MM.1S (cell line): ENCODE measurements at regions not wholly inside any gene's neighbourhood (a gene's known extent, or its start where the extent isn't known, plus 50 kb on each side); places are given as distances from the start of the nearest gene placed in this dataset.
A peak's percentile ranks its signal among the peaks of the same experiment; 100 is the strongest.

Experiments used
- DNase-seq: peaks from one replicate; pipeline ENCODE4 v3.0.0-alpha.2; 2015
- H2AFZ ChIP-seq: fragments of 300-600 bp; sonication (generic); 2 replicates; pipeline ENCODE4 v1.6.0; 2016; ENCODE audit warnings: antibody characterized with exemption, low read length
- H3F3A ChIP-seq: fragments of 300-600 bp; sonication (generic); 2 replicates; pipeline ENCODE4 v1.6.1; 2016; ENCODE audit warnings: mild to moderate bottlenecking, antibody characterized with exemption, low read length, moderate library complexity, mixed read lengths; ENCODE audit not compliant: insufficient read depth
- H3K27ac ChIP-seq: fragments of 300-600 bp; sonication (generic); 2 replicates; pipeline ENCODE4 v1.5.1; 2016; ENCODE audit warnings: mild to moderate bottlenecking, low read length
- H3K27me3 ChIP-seq: fragments of 300-600 bp; sonication (generic); replicated peaks from 2 replicates; pipeline ENCODE4 v1.6.0; 2016; ENCODE audit warnings: low read length; ENCODE audit not compliant: insufficient read depth
- H3K36me3 ChIP-seq: fragments of 300-600 bp; sonication (generic); replicated peaks from 2 replicates; pipeline ENCODE4 v1.6.1; 2016; ENCODE audit warnings: mild to moderate bottlenecking, low read length, mixed read lengths; ENCODE audit not compliant: insufficient read depth
- H3K4me1 ChIP-seq: fragments of 300-600 bp; sonication (generic); 2 replicates; pipeline ENCODE4 v1.6.1; 2016; ENCODE audit warnings: low read length, mixed read lengths
- H3K4me2 ChIP-seq: fragments of 300-600 bp; sonication (generic); 2 replicates; pipeline ENCODE4 v1.6.0; 2016; ENCODE audit warnings: low read depth, low read length
- H3K4me3 ChIP-seq: fragments of 300-600 bp; sonication (generic); 2 replicates; pipeline ENCODE4 v1.5.1; 2016; ENCODE audit warnings: low read length, mixed read lengths
- H3K79me2 ChIP-seq: fragments of 300-600 bp; sonication (generic); 2 replicates; pipeline ENCODE4 v1.6.1; 2016; ENCODE audit warnings: mixed run types, low read length, mixed read lengths
- H3K9ac ChIP-seq: fragments of 300-600 bp; sonication (generic); 2 replicates; pipeline ENCODE4 v1.6.1; 2016; ENCODE audit warnings: low read length, mixed read lengths
- H3K9me2 ChIP-seq: fragments of 300-600 bp; sonication (generic); replicated peaks from 2 replicates; pipeline ENCODE4 v1.6.1; 2016; ENCODE audit warnings: mild to moderate bottlenecking, low read length, mixed read lengths; ENCODE audit not compliant: insufficient read depth
- H3K9me3 ChIP-seq: fragments of 300-600 bp; sonication (generic); replicated peaks from 2 replicates; pipeline ENCODE4 v1.6.1; 2016; ENCODE audit warnings: mild to moderate bottlenecking, low read length, mixed read lengths; ENCODE audit not compliant: insufficient read depth
- H4K20me1 ChIP-seq: fragments of 300-600 bp; sonication (generic); 2 replicates; pipeline ENCODE4 v1.6.1; 2016; ENCODE audit warnings: mild to moderate bottlenecking, low read length, moderate library complexity, mixed read lengths; ENCODE audit not compliant: insufficient read depth
- EZH2 ChIP-seq: fragments of 300-600 bp; sonication (generic); optimal IDR thresholded peaks from 2 replicates; pipeline ENCODE3; 2017; ENCODE audit warnings: low read depth, mild to moderate bottlenecking, antibody characterized with exemption, low read length, mixed read lengths
- EZH2phosphoT487 ChIP-seq: fragments of 300-600 bp; sonication (generic); IDR thresholded peaks from 2 replicates; pipeline ENCODE4 v1.6.1; 2018; ENCODE audit warnings: antibody characterized with exemption, low read length
- TF ChIP-seq, protein P1 (sequence below): fragments of 300-600 bp; sonication (generic); IDR thresholded peaks from 2 replicates; pipeline ENCODE4 v1.5.1; 2016; ENCODE audit warnings: antibody characterized with exemption, low read length, mixed read lengths

GRCh38 chr12:41936333-41936732 lies 208.3 kb downstream of the GXYLT1 start:
- H3K27ac ChIP-seq, result no peak overlapping the region
- no peaks in the 10 kb centered on the region for H3K9me2 ChIP-seq
- no peak for TF ChIP-seq EZH2
- TF ChIP-seq, protein P1, sequence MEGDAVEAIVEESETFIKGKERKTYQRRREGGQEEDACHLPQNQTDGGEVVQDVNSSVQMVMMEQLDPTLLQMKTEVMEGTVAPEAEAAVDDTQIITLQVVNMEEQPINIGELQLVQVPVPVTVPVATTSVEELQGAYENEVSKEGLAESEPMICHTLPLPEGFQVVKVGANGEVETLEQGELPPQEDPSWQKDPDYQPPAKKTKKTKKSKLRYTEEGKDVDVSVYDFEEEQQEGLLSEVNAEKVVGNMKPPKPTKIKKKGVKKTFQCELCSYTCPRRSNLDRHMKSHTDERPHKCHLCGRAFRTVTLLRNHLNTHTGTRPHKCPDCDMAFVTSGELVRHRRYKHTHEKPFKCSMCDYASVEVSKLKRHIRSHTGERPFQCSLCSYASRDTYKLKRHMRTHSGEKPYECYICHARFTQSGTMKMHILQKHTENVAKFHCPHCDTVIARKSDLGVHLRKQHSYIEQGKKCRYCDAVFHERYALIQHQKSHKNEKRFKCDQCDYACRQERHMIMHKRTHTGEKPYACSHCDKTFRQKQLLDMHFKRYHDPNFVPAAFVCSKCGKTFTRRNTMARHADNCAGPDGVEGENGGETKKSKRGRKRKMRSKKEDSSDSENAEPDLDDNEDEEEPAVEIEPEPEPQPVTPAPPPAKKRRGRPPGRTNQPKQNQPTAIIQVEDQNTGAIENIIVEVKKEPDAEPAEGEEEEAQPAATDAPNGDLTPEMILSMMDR, result no peak
- no peak for TF ChIP-seq EZH2phosphoT487
- H3K9me3 ChIP-seq, result no peaks in the 10 kb centered on the region; the same call in 1 of the 2 replicates
- H3K79me2 ChIP-seq, result no peaks in the 10 kb centered on the region
- no peak overlapping the region for H2AFZ ChIP-seq
- no peak overlapping the region for H3K9ac ChIP-seq
- no peaks in the 10 kb centered on the region for H4K20me1 ChIP-seq
- no peaks in the 10 kb centered on the region for H3F3A ChIP-seq
- H3K4me2 ChIP-seq, result no peak overlapping the region
- H3K36me3 ChIP-seq, result no peaks in the 10 kb centered on the region
- DNase-seq, result no peak
- no peaks in the 10 kb centered on the region for H3K27me3 ChIP-seq
- no peaks in the 10 kb centered on the region for H3K4me1 ChIP-seq
- no peak overlapping the region for H3K4me3 ChIP-seq

- Histone ChIP-seq H3K27ac (no peak overlapping the region), H3K4me3 (no peak overlapping the region), H2AFZ (no peak overlapping the region), H3K9ac (no peak overlapping the region), H3K79me2 (no peaks in the 10 kb centered on the region), H3K36me3 (no peaks in the 10 kb centered on the region), H4K20me1 (no peaks in the 10 kb centered on the region), H3F3A (no peaks in the 10 kb centered on the region), H3K27me3 (no peaks in the 10 kb centered on the region), H3K4me2 (no peak overlapping the region), H3K9me2 (no peaks in the 10 kb centered on the region), H3K9me3 (no peaks in the 10 kb centered on the region; the same call in 1 of the 2 replicates), H3K4me1 (no peaks in the 10 kb centered on the region)
- TF ChIP-seq EZH2phosphoT487, result no peak
- TF ChIP-seq, protein P1, result no peak
- no peak for TF ChIP-seq EZH2
- no peak for DNase-seq
These were observed 208.8 kb downstream of the GXYLT1 start for GRCh38 chr12:41935911-41936310.

DNA sequence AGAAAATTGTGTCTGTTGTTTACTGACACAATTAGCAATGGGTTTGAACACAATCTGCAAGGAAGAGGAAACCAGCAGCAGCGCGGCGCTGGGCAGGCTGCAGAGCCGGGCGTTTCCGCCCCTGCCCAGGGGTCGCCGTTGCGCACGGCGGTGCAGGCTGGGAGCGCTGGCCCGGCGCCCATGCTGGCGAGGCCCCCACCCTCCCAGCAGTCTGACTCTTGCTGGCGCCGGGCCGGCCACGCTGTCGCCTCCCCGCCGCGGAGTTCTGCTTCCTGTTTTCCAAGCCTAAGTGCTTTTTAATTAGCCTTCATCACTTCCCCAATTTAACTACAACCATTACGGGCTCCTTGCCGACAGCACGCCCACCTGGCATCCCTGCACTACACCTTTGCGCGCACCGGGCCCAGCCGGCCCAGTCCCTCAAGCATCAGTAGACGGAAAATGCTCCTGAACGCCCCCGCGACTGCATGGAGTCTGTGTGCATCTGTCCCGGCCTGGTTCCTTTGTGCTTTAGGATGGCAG lies 212.1 kb downstream of the GXYLT1 start:
- TF ChIP-seq EZH2phosphoT487, result no peak
- TF ChIP-seq, protein P1, result no peak
- TF ChIP-seq EZH2, result no peak
- Histone ChIP-seq H3K4me2 (peak overlapping the region; percentile 13; the same call in 1 of the 2 replicates), H2AFZ (peak overlapping the region; percentile 48; the same call in 1 of the 2 replicates), H3K4me1 (no peaks in the 10 kb centered on the region), H3K27ac (no peak overlapping the region), H3K79me2 (no peaks in the 10 kb centered on the region), H3K9me3 (no peaks in the 10 kb centered on the region; the same call in 1 of the 2 replicates), H3K27me3 (no peaks in the 10 kb centered on the region), H4K20me1 (no peaks in the 10 kb centered on the region), H3K9me2 (no peaks in the 10 kb centered on the region), H3K9ac (no peak overlapping the region), H3F3A (no peaks in the 10 kb centered on the region), H3K36me3 (no peaks in the 10 kb centered on the region), H3K4me3 (no peak overlapping the region)
- no peak for DNase-seq
